ENCODE measurements at regions not wholly inside any gene's neighbourhood (a gene's known extent, or its start where the extent isn't known, plus 50 kb on each side); places are given as distances from the start of the nearest gene placed in this dataset.
"Not testable (repeated sequence)": the region's sequence is repeated elsewhere in the genome, so short reads cannot be mapped to it uniquely, and the experiment has no call there.

DNA sequence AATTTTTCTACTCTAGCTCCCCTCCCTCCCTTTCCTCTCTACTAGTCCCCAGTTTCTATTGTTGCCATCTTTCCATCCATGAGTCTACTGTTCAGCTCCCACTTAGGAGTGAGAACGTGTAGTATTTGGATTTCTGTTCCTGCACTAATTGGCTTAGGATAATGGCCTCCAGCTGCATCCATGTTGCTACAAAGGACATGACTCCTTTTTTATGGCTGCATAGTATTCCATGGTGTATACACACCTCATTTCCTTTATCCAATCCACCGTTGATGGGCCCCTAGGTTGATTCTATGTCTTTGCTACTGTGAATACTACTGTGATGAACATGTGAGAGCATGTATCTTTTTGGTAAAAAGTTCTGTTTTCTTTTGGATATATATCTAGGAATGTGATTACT lies 138.9 kb upstream of the MSX2 start:
- no peaks in the 10 kb centered on the region for H3K27me3 Mint-ChIP-seq
- ATAC-seq (no peak), DNase-seq (no peak)
- CTCF ChIA-PET: interaction anchor here (0.6 to 1.1 kb wide), 2 partner anchors 60 to 168 kb away, joined by 3 read pairs; no protein-coding TSS in a partner anchor
- H3K4me1 Mint-ChIP-seq: no peaks in the 10 kb centered on the region
- H3K27ac Mint-ChIP-seq: no peak overlapping the region
- no peak overlapping the region for H3K4me3 Mint-ChIP-seq
- intact Hi-C loops (cut with DNase I, micrococcal nuclease): no loop called here
- peaks cover 11% of the 10 kb centered on the region for H3K9me3 Mint-ChIP-seq (ENCODE audit: low read depth)
- POLR2A ChIA-PET: no interaction called here
- no peaks in the 10 kb centered on the region for H3K36me3 Mint-ChIP-seq (ENCODE audit: low read depth)

DNA sequence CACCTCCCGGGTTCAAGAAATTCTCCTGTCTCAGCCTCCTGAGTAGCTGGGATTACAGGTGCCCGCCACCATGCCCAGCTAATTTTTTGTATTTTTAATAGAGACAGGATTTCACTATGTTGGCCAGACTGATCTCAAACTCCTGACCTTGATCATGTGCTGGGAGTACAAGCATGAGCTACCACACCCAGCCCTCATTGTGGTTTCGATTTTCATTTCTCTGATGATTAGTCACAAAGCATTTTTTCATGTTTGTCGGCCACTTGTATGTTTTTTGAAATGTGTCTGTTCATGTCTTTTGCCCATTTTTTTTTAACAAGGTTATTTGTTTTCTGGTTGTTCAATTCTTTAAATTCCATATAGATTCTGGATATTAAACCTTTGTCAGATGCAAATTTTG lies 138.2 kb upstream of the MSX2 start:
- peaks cover 11% of the 10 kb centered on the region for H3K9me3 Mint-ChIP-seq (ENCODE audit: low read depth)
- H3K27me3 Mint-ChIP-seq; H3K4me1 Mint-ChIP-seq; ATAC-seq; H3K4me3 Mint-ChIP-seq; POLR2A ChIA-PET; H3K36me3 Mint-ChIP-seq (ENCODE audit: low read depth); DNase-seq; H3K27ac Mint-ChIP-seq; intact Hi-C loops (cut with DNase I, micrococcal nuclease): not testable (repeated sequence)
- CTCF ChIA-PET: interaction anchor here (0.6 kb wide), 1 partner anchor 59 kb away, joined by 3 read pairs; no protein-coding TSS in a partner anchor

DNA sequence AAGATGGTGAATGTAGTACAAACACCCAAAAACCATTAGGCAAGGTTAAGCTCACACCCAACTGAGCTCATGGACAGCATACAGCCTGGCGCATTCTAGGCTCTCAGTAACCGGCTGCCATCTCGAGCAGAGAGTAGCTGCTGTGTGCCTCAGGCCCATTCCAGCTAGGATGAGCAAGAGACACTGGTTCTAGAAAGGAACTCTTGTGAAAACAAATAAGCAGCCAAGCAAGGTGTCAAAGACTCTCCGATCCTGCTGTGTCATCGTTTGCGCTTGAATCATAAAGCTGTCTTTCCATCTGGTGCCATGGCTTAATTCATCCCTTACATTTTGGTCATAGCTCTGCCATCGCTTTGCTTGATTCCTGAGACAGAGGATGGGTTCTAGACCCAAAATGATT lies 135.4 kb upstream of the MSX2 start:
- H3K27me3 Mint-ChIP-seq: no peaks in the 10 kb centered on the region
- no peak for ATAC-seq
- H3K27ac Mint-ChIP-seq: no peak overlapping the region
- H3K36me3 Mint-ChIP-seq (ENCODE audit: low read depth): no peaks in the 10 kb centered on the region
- peaks cover 11% of the 10 kb centered on the region for H3K9me3 Mint-ChIP-seq (ENCODE audit: low read depth)
- H3K4me1 Mint-ChIP-seq: no peaks in the 10 kb centered on the region
- POLR2A ChIA-PET: no interaction called here
- intact Hi-C loops (cut with DNase I, micrococcal nuclease): no loop called here
- no peak overlapping the region for H3K4me3 Mint-ChIP-seq
- DNase-seq: no peak
- CTCF ChIA-PET: no interaction called here

DNA sequence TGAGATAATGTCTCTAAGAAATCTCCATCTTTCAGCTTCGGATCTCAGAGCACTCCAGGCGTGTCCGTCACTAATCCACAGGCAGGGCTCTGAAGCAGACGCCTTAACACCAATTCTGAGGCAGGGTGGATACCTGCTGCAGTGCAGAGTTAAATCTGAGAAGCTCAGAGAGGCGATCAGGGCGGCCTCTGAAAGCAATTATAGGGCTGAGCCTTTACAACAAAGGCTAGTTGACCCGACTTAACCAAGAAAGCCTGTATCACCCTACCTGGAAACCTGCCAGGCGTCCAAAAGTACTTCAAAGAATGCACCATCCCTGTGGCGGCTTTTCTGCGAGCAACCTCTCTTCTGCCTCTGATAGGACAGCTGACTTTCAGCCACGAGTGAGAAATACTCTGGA lies 134.8 kb upstream of the MSX2 start:
- H3K36me3 Mint-ChIP-seq (ENCODE audit: low read depth): no peaks in the 10 kb centered on the region
- H3K4me1 Mint-ChIP-seq: no peaks in the 10 kb centered on the region
- POLR2A ChIA-PET: no interaction called here

DNA sequence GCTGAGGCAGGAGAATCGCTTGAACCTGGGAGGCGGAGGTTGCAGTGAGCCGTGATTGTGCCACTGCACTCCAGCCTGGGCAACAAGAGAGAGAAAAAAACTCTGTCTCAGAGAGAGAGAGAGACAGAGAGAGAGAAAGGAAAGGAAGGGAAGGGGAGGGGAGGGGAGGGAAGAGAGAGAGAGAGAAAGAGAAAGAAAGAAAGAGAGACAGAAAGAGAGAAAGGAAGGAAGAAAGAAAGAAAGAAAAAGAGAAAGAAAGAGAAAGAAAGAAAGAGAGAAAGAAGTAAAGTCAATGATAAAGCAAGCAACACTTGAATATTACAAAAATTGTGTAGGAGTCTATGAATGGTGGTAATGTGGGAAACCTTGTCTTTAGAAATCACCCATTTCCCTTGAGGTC lies 133.6 kb upstream of the MSX2 start:
- H3K9me3 Mint-ChIP-seq (ENCODE audit: low read depth): peaks cover 6% of the 10 kb centered on the region
- H3K27me3 Mint-ChIP-seq: no peaks in the 10 kb centered on the region
- no peak overlapping the region for H3K27ac Mint-ChIP-seq
- no peak for ATAC-seq
- H3K4me1 Mint-ChIP-seq: no peaks in the 10 kb centered on the region
- ChIA-PET POLR2A (no interaction called here), CTCF (no interaction called here)
- no peaks in the 10 kb centered on the region for H3K36me3 Mint-ChIP-seq (ENCODE audit: low read depth)
- intact Hi-C loops (cut with DNase I, micrococcal nuclease): no loop called here
- no peak for DNase-seq
- no peak overlapping the region for H3K4me3 Mint-ChIP-seq

More for the DNA sequence above, 134.8 kb upstream of the MSX2 start:
- CTCF ChIA-PET: no interaction called here
- H3K9me3 Mint-ChIP-seq (ENCODE audit: low read depth): peaks cover 11% of the 10 kb centered on the region
- no peak for ATAC-seq
- no peak overlapping the region for H3K27ac Mint-ChIP-seq
- no peaks in the 10 kb centered on the region for H3K27me3 Mint-ChIP-seq
- intact Hi-C loops (cut with DNase I, micrococcal nuclease): no loop called here
- no peak for DNase-seq
- no peak overlapping the region for H3K4me3 Mint-ChIP-seq

DNA sequence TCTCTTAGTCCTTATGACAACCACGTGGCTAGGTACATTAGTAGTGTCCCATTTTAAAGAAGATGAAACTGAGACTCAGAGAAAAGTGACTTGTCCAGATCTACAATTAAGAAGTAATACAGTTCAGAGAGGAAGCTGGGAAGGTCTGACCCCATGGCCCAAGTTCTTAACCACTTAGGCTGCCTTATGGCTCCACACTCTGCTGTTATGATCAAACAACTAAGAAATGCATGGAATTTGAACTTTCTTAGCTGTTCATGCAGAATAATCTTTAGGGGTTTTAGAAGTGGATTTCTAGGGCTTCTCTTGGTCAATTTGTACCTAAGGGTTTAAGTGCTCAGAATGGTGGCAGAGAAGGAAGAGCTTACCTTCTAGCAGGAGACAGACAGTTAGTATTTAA lies 128.0 kb upstream of the MSX2 start:
- H3K4me1 Mint-ChIP-seq: no peaks in the 10 kb centered on the region
- POLR2A ChIA-PET: no interaction called here
- CTCF ChIA-PET: interaction anchor here (0.6 kb wide), 1 partner anchor 30 kb away, joined by 3 read pairs; no protein-coding TSS in a partner anchor
- intact Hi-C loops (cut with DNase I, micrococcal nuclease): no loop called here
- no peak for ATAC-seq
- peaks cover 10% of the 10 kb centered on the region for H3K27me3 Mint-ChIP-seq
- no peak overlapping the region for H3K4me3 Mint-ChIP-seq
- H3K36me3 Mint-ChIP-seq (ENCODE audit: low read depth): no peaks in the 10 kb centered on the region
- H3K9me3 Mint-ChIP-seq (ENCODE audit: low read depth): no peaks in the 10 kb centered on the region
- DNase-seq: no peak
- no peak overlapping the region for H3K27ac Mint-ChIP-seq

DNA sequence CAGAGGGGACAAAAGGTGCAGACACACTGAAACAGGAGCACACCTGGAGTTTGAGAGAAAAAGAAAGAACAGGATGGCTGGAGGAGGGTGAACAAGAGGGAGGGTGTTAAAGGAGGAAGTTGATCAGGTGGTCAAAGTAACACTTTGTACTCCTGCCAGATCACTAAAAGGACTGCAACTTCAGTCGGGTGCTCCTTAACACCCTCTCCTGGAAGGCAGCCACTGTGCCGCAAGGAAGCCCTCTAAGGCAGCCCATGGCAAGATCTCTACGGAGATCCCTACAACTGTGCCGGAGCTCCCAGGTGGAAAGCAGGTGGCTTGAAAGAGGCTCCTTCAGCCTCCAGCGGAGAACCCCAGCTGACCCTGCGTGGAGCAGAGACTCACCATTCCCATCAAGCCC lies 124.4 kb upstream of the MSX2 start:
- no peak for DNase-seq
- ATAC-seq: no peak
- Mint-ChIP-seq H3K4me3 (no peak overlapping the region), H3K9me3 (ENCODE audit: low read depth) (peaks cover 3% of the 10 kb centered on the region), H3K36me3 (ENCODE audit: low read depth) (no peaks in the 10 kb centered on the region), H3K4me1 (no peaks in the 10 kb centered on the region), H3K27ac (no peak overlapping the region), H3K27me3 (peaks cover 10% of the 10 kb centered on the region)
- CTCF ChIA-PET: no interaction called here
- intact Hi-C loops (cut with DNase I, micrococcal nuclease): no loop called here
- POLR2A ChIA-PET: interaction anchor here (0.7 kb wide), 1 partner anchor 570 kb away, joined by 3 read pairs; no protein-coding TSS in a partner anchor

DNA sequence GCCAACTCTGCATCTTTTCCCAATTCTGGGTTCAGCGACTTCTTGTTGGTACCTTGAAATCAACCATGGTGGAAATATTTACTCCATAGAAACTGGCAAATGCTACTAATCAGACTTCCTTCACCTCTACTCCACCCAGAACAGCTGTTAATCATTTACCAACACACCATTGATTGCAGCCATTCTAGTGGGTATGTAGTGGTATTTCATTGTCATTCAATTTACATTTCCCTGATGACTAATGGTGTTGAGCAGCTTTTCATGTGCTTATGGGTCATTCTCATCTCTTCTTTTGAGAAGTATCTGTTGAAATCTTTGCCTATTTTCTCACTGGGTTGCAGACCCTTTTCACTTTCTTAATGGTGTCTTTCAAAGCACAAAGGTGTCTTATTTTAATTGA lies 122.4 kb upstream of the MSX2 start:
- H3K4me1 Mint-ChIP-seq: no peaks in the 10 kb centered on the region
- H3K27me3 Mint-ChIP-seq: peaks cover 12% of the 10 kb centered on the region
- intact Hi-C loops (cut with DNase I, micrococcal nuclease): no loop called here
- ATAC-seq (no peak), DNase-seq (no peak)
- H3K27ac Mint-ChIP-seq: no peak overlapping the region
- ChIA-PET CTCF (no interaction called here), POLR2A (no interaction called here)
- H3K36me3 Mint-ChIP-seq (ENCODE audit: low read depth): no peaks in the 10 kb centered on the region
- no peak overlapping the region for H3K4me3 Mint-ChIP-seq
- peaks cover 3% of the 10 kb centered on the region for H3K9me3 Mint-ChIP-seq (ENCODE audit: low read depth)

DNA sequence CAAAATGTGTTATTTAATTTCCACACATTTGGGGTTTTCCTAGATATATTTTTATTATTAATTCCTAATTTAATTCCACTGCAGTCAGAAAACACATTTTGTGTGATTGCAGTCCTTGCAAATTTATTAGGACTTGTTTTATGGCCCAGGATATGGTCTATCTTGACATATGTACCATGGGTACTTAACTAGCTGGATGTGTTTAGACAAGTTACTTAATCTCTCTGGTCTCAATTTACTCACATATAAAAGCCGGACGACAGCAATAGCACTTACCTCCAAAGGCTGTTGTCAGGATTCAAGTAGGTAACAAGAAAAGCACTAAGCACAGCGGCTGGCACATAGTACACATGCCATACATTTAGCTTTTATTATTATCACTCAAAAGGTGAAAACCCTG lies 118.2 kb upstream of the MSX2 start:
- ATAC-seq (no peak), DNase-seq (no peak)
- H3K27me3 Mint-ChIP-seq: peaks cover 11% of the 10 kb centered on the region
- intact Hi-C loops (cut with DNase I, micrococcal nuclease): no loop called here
- H3K4me1 Mint-ChIP-seq: no peaks in the 10 kb centered on the region
- H3K36me3 Mint-ChIP-seq (ENCODE audit: low read depth): no peaks in the 10 kb centered on the region
- ChIA-PET CTCF (no interaction called here), POLR2A (no interaction called here)
- H3K9me3 Mint-ChIP-seq (ENCODE audit: low read depth): peaks cover 3% of the 10 kb centered on the region
- no peak overlapping the region for H3K4me3 Mint-ChIP-seq
- H3K27ac Mint-ChIP-seq: no peak overlapping the region

DNA sequence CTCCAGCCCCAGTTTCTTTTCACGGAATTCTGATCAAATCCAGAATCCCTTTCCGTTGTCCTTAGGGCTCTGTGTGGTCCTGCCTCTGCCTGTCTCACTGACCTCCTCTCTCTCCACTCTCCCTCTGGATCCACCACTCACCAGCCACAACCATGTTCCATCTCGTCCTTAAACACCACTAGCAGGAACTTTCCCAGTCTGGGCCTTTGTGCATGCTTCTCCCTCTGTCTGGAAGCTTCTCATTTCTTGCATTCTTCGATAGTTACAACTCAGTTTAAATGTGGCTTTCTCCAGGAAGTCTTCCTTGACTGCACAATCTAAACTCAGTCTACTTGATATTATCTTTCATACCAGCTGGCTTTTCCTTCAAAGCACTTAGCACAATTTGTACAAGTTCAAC lies 117.7 kb upstream of the MSX2 start:
- H3K9me3 Mint-ChIP-seq (ENCODE audit: low read depth): peaks cover 3% of the 10 kb centered on the region
- CTCF ChIA-PET: no interaction called here
- ATAC-seq (no peak), DNase-seq (no peak)
- H3K36me3 Mint-ChIP-seq (ENCODE audit: low read depth): no peaks in the 10 kb centered on the region
- H3K4me1 Mint-ChIP-seq: no peaks in the 10 kb centered on the region
- H3K27ac Mint-ChIP-seq: no peak overlapping the region
- intact Hi-C loops (cut with DNase I, micrococcal nuclease): no loop called here
- no peak overlapping the region for H3K4me3 Mint-ChIP-seq
- POLR2A ChIA-PET: no interaction called here
- peaks cover 12% of the 10 kb centered on the region for H3K27me3 Mint-ChIP-seq

DNA sequence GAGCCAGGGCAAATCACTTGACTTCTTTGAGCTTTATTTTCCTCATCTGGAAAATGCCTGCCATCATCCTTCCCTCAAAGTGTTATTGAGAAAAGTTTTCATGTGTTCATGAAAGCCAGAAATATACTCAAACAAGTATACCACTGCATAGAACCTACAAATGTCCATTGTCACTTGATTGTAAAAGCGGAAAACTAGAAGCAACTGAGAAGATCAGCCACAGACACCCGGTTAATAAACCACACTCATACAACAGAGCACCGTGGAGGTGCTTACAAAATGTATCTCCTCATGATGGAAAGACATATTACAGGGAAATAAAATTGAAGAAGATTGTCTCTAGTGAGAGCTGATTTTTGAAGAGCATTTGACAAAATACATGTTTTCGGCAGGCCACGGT lies 117.2 kb upstream of the MSX2 start:
- H3K36me3 Mint-ChIP-seq (ENCODE audit: low read depth): no peaks in the 10 kb centered on the region
- intact Hi-C loops (cut with DNase I, micrococcal nuclease): no loop called here
- ChIA-PET CTCF (no interaction called here), POLR2A (no interaction called here)
- no peak overlapping the region for H3K27ac Mint-ChIP-seq
- H3K27me3 Mint-ChIP-seq: peaks cover 12% of the 10 kb centered on the region
- peaks cover 3% of the 10 kb centered on the region for H3K9me3 Mint-ChIP-seq (ENCODE audit: low read depth)
- no peaks in the 10 kb centered on the region for H3K4me1 Mint-ChIP-seq
- H3K4me3 Mint-ChIP-seq: no peak overlapping the region
- ATAC-seq (no peak), DNase-seq (no peak)

DNA sequence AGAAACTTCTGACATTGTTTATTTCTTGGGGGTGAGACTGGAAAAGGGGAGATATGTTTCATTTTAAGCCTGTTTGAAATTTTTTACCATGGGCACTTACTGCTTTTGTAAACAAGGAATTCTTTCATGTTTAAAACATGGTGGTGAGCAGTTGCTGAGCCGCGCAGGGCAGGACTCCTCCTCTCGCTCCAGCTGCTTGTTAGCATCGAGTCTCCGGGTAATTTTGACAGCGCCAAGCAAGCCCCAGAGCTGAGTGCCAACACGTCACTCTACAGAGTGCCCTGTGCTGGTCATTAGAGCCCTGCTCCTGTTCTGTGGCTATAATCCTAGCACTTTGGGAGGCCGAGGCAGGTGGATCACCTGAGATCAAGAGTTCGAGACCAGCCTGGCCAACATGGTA lies 116.5 kb upstream of the MSX2 start:
- H3K27ac Mint-ChIP-seq: no peak overlapping the region
- no peak overlapping the region for H3K4me3 Mint-ChIP-seq
- POLR2A ChIA-PET: no interaction called here
- ATAC-seq: no peak
- CTCF ChIA-PET: no interaction called here
- intact Hi-C loops (cut with DNase I, micrococcal nuclease): no loop called here
- no peak for DNase-seq
- no peaks in the 10 kb centered on the region for H3K9me3 Mint-ChIP-seq (ENCODE audit: low read depth)
- H3K36me3 Mint-ChIP-seq (ENCODE audit: low read depth): no peaks in the 10 kb centered on the region
- peaks cover 12% of the 10 kb centered on the region for H3K27me3 Mint-ChIP-seq
- H3K4me1 Mint-ChIP-seq: no peaks in the 10 kb centered on the region

DNA sequence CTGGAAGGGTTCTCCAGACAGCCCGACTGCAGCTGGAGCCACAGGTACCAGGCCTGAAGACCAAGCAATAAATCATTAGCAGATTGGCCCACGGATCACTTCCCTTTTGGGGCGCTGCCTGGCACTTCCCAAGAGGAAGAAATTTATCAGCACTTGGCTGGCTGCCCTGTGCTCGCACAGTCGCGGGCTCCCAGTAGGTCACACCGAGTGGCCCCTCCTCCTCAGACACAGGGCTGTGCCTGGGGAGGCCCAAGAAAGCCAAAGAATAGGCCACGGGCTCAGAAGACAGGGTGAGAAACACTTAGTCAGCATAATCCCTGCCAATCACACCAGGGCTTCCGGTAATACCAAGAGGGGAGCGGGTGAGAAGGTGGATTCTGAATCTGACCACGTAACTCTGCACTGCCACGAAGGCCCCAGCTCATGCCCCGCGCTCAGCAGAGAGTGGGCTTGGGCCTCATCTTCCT lies 115.7 kb upstream of the MSX2 start:
- peaks cover 12% of the 10 kb centered on the region for H3K27me3 Mint-ChIP-seq
- H3K9me3 Mint-ChIP-seq (ENCODE audit: low read depth): no peaks in the 10 kb centered on the region
- intact Hi-C loops (cut with DNase I, micrococcal nuclease): no loop called here
- H3K4me3 Mint-ChIP-seq: no peak overlapping the region
- peak; percentile 12 for DNase-seq
- H3K36me3 Mint-ChIP-seq (ENCODE audit: low read depth): no peaks in the 10 kb centered on the region
- ChIA-PET CTCF (no interaction called here), POLR2A (no interaction called here)
- no peak for ATAC-seq
- H3K27ac Mint-ChIP-seq: no peak overlapping the region
- no peaks in the 10 kb centered on the region for H3K4me1 Mint-ChIP-seq

Data from activated CD4-positive, alpha-beta T cell treated with anti-CD3 and anti-CD28 coated beads for 36 hours (primary cell).